ENCODE measurements at regions not wholly inside any gene's neighbourhood (a gene's known extent, or its start where the extent isn't known, plus 50 kb on each side); places are given as distances from the start of the nearest gene placed in this dataset.

- no peak for TF ChIP-seq CTCF (conservative IDR thresholded peaks at IDR 0.05; ENCODE audit: low read depth, low read length)
- TF ChIP-seq EZH2 (IDR thresholded peaks at IDR 0.05; ENCODE audit: borderline replicate concordance, low read depth, low read length, poor library complexity, severe bottlenecking): no peak
These were observed 114.4 kb upstream of the GLS start for GRCh38 chr2:190766174-190766572.
